Stomach (tissue), 8 donors: ENCODE measurements at regions not wholly inside any gene's neighbourhood (a gene's known extent, or its start where the extent isn't known, plus 50 kb on each side); places are given as distances from the start of the nearest gene placed in this dataset.

Experiments
- DNase-seq, 2 donors: peaks; one replicate each; pipeline versions ENCODE4 v3.0.0 to v3.0.0-alpha.2; 2013 to 2019
- H3K27ac ChIP-seq, 5 donors: fragments of 200-600 bp in 4 of 5; sonication (generic) in 4 of 5; one replicate each; pipeline ENCODE4 v1.5.1; 2013 to 2019; ENCODE audit warnings: mild to moderate bottlenecking in 1 of 5, moderate library complexity in 1 of 5
- H3K27me3 ChIP-seq, 3 donors: fragments of 200-600 bp; sonication (generic); one replicate each; pipeline ENCODE4 v1.5.1; 2017 to 2019; ENCODE audit warnings: mixed run types in 1 of 3
- H3K36me3 ChIP-seq, 4 donors: fragments of 200-600 bp; sonication (generic); 1 replicate in 3 of 4; 2 replicates in 1 of 4; pipeline ENCODE4 v1.5.1; 2016 to 2019
- H3K4me1 ChIP-seq, 4 donors: fragments of 200-600 bp; sonication (generic); one replicate each; pipeline ENCODE4 v1.5.1; 2016 to 2019
- H3K4me3 ChIP-seq, 4 donors: fragments of 200-600 bp; sonication (generic) in 3 of 4; one replicate each; pipeline ENCODE4 v1.5.1; 2016 to 2019; ENCODE audit warnings: mild to moderate bottlenecking in 1 of 4
- H3K9me3 ChIP-seq, 4 donors: fragments of 200-600 bp; sonication (generic); one replicate each; pipeline ENCODE4 v1.5.1; 2016 to 2019
- EP300 ChIP-seq: sonication (generic); formaldehyde crosslinking; IDR thresholded peaks from one replicate; pipeline ENCODE4 v1.6.1; 2017; ENCODE audit warnings: antibody characterized with exemption
- POLR2A ChIP-seq, 4 donors: fragments of 450-650 bp; IDR thresholded peaks; one replicate each; pipeline ENCODE4 v1.6.1; 2016; ENCODE audit warnings: antibody characterized with exemption in 4 of 4, control low read depth in 2 of 4, mild to moderate bottlenecking in 1 of 4, moderate library complexity in 1 of 4
- POLR2AphosphoS5 ChIP-seq, 3 donors: sonication (generic); formaldehyde crosslinking; IDR thresholded peaks; one replicate each; pipeline ENCODE4 v1.6.1; 2016; ENCODE audit warnings: antibody characterized with exemption in 3 of 3
- WGBS, 5 donors: extraction: QIAGEN DNeasy Blood & Tissue Kit in 3 of 5; methylation state at CpG; one replicate each; pipeline versions ENCODE4 v1.1.5 to v1.1.7; 2013 to 2018; 5-methylcytosine and 5-hydroxymethylcytosine counted together
- intact Hi-C: fragments of 100-400 bp; cut with DNase I; formaldehyde crosslinking; loops from one replicate; pipeline ENCODE4 v1.15.1; 2023; ENCODE audit warnings: low total_unique reads
- TF ChIP-seq, protein P1 (sequence below), 7 experiments: fragments of 450-650 bp in 4 of 7; fragments of 200-600 bp in 3 of 7; sonication (generic) in 3 of 7; IDR thresholded peaks; one replicate each; pipeline ENCODE4 v1.5.1; 2016 to 2019; ENCODE audit warnings: antibody characterized with exemption in 7 of 7, control low read depth in 2 of 7, mild to moderate bottlenecking in 1 of 7
- donor health status: healthy with polysubstance abuse.
- donor health status: Bipolar disorder and iron deficiency.
- donor health status: healthy.

DNA sequence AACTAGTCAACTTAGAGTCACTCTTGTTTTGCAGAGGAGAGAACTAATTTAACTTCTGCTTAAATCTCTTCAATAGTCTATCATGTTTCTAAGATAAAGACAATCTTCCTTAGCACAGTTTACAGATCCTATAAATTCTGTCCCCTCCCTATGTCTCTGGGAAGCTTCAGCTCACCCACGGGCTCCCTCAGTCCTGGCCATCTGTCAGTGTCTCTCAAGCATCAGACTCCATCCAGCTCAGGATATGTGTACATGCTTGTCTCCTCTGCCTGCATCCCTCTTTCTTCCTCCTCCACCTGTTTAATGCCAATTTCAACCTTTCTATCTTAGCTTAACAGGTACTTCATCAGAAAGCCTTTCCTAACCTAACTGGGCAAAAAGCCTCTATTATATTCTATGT is 177.1 kb upstream of the PTER start:
- WGBS, 5 donors, result 59 to 73% (median 65%) methylated on average over 1 of the region's 1 CpG
- no peaks in the 10 kb centered on the region for H3K27me3 ChIP-seq
- no peak for DNase-seq
- no peaks in the 10 kb centered on the region for H3K4me1 ChIP-seq
- H3K9me3 ChIP-seq, result peaks cover 0 to 5% (median 0%) of the 10 kb centered on the region in 4 donors
- H3K27ac ChIP-seq, result no peak overlapping the region
- no peak for TF ChIP-seq POLR2A (IDR thresholded peaks at IDR 0.05)
- no peak for TF ChIP-seq EP300
- intact Hi-C loops, result no loop called here
- H3K4me3 ChIP-seq, result no peak overlapping the region
- no peaks in the 10 kb centered on the region for H3K36me3 ChIP-seq

DNA sequence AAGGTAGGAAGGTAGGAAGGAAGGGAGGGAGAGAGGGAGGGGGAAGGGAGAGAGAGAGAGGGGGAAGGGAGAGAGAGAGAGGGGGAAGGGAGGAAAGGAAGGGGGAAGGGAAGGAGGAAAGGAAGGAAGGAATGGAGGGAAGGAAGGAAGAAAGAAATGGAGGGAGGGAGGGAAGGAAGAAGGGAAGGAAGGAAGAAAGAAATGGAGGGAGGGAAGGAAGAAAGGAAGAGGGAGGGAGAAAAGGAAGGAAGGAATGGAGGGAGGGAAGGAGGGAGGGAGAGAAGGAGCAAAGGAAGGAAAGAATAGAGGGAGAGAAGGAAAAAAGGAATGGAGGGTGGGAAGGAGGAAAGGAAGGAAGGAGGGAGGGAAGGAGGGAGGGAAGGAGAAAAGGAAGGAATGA is 176.4 kb upstream of the PTER start:
- Histone ChIP-seq H3K4me3 (no peak overlapping the region), H3K27me3 (no peaks in the 10 kb centered on the region), H3K27ac (no peak overlapping the region), H3K36me3 (no peaks in the 10 kb centered on the region), H3K4me1 (no peaks in the 10 kb centered on the region), H3K9me3 (peaks cover 0 to 5% (median 0%) of the 10 kb centered on the region in 4 donors)
- no peak for DNase-seq
- TF ChIP-seq POLR2A (IDR thresholded peaks at IDR 0.05) (no peak), EP300 (no peak)
- intact Hi-C loops, result no loop called here

DNA sequence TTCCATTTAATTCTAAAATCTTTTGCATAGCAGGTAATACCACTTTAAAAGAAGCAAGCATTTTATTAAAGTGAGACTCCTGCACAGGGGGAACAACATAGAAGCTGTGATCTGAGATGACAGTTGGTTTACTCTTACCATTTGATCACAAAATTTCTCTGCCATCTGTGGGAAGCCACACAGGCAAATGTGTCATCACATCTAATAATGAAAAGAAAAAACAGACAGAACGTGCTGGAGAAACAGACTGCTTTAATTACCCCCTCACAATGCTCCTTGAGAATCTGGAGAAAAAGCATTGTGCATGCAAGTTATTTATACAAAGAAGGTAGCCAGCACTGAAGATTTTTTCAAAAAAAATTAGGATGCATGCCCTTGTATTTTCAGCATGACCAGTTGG is 165.2 kb upstream of the PTER start:
- WGBS, 5 donors, result 49 to 68% (median 60%) methylated on average over 1 of the region's 1 CpG
- Histone ChIP-seq H3K9me3 (peaks cover 0 to 7% (median 0%) of the 10 kb centered on the region in 4 donors), H3K4me3 (no peak overlapping the region), H3K36me3 (no peaks in the 10 kb centered on the region), H3K27ac (no peak overlapping the region), H3K4me1 (no peaks in the 10 kb centered on the region), H3K27me3 (no peaks in the 10 kb centered on the region)
- no peak for DNase-seq
- TF ChIP-seq POLR2A (IDR thresholded peaks at IDR 0.05) (no peak), EP300 (no peak), POLR2AphosphoS5 (IDR thresholded peaks at IDR 0.05) (no peak)
- TF ChIP-seq, protein P1, sequence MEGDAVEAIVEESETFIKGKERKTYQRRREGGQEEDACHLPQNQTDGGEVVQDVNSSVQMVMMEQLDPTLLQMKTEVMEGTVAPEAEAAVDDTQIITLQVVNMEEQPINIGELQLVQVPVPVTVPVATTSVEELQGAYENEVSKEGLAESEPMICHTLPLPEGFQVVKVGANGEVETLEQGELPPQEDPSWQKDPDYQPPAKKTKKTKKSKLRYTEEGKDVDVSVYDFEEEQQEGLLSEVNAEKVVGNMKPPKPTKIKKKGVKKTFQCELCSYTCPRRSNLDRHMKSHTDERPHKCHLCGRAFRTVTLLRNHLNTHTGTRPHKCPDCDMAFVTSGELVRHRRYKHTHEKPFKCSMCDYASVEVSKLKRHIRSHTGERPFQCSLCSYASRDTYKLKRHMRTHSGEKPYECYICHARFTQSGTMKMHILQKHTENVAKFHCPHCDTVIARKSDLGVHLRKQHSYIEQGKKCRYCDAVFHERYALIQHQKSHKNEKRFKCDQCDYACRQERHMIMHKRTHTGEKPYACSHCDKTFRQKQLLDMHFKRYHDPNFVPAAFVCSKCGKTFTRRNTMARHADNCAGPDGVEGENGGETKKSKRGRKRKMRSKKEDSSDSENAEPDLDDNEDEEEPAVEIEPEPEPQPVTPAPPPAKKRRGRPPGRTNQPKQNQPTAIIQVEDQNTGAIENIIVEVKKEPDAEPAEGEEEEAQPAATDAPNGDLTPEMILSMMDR (IDR thresholded peaks at IDR 0.05), result no peak
- intact Hi-C loops, result no loop called here

DNA sequence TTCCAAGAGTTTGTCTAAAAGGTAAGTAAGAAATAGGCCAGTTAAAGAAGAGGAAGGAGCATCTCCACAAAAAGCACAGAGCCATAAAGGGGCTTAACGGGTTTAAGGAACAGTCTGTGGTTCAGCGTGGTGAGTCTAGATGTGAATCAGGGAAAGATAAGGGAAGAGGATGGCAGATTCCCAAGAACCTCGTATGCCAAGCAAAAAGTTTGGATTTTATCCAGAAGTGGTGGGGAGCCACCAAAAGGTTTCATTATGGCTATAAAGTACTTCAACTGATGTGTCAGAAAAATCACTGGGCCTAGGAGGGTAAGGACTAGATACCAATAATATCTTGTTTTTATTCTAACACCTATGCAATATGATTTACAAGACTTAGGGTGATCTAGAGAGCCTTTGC is 161.9 kb upstream of the PTER start:
- WGBS, 5 donors, result 59 to 75% (median 68%) methylated on average over 3 of the region's 3 CpGs
- H3K36me3 ChIP-seq, result no peaks in the 10 kb centered on the region
- no peaks in the 10 kb centered on the region for H3K4me1 ChIP-seq
- H3K27ac ChIP-seq, result no peak overlapping the region
- no peaks in the 10 kb centered on the region for H3K27me3 ChIP-seq
- no peak for DNase-seq
- no peak overlapping the region for H3K4me3 ChIP-seq
- intact Hi-C loops, result no loop called here
- H3K9me3 ChIP-seq, result no peaks in the 10 kb centered on the region
- TF ChIP-seq, protein P1 (IDR thresholded peaks at IDR 0.05), result no peak
- TF ChIP-seq POLR2A (IDR thresholded peaks at IDR 0.05) (no peak), POLR2AphosphoS5 (IDR thresholded peaks at IDR 0.05) (no peak), EP300 (no peak)

DNA sequence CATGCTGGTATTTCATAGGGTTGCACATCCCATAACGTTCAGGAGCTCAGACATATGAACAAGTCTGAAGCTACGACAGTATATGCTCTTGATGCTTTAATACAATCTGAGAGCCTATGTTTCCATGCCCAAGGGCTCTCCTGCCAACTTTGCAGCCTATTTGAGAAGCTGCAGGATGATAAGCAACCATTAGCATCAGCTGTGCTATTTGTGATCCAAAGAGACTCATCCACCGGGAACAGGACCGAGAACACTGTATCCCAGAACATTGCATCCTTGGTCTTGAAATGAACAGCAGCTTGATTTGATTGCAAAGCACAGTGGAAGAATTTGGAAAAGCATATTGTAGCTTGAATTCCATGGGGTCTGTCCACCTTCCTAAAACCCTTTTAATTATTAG is 156.2 kb upstream of the PTER start:
- TF ChIP-seq, protein P1 (IDR thresholded peaks at IDR 0.05), result no peak
- TF ChIP-seq EP300 (no peak), POLR2AphosphoS5 (IDR thresholded peaks at IDR 0.05) (no peak), POLR2A (IDR thresholded peaks at IDR 0.05) (no peak)
- Histone ChIP-seq H3K36me3 (no peaks in the 10 kb centered on the region), H3K4me3 (no peak overlapping the region), H3K27me3 (no peaks in the 10 kb centered on the region), H3K4me1 (no peaks in the 10 kb centered on the region), H3K9me3 (no peaks in the 10 kb centered on the region), H3K27ac (no peak overlapping the region)
- no peak for DNase-seq
- intact Hi-C loops, result no loop called here
- WGBS, 5 donors, result 87 to 93% (median 90%) methylated on average over 4 of the region's 4 CpGs
